Osteocyte (in vitro differentiated cells): ENCODE measurements at regions not wholly inside any gene's neighbourhood (a gene's known extent, or its start where the extent isn't known, plus 50 kb on each side); places are given as distances from the start of the nearest gene placed in this dataset.
A peak's percentile ranks its signal among the peaks of the same experiment; 100 is the strongest.
"Not testable (repeated sequence)": the region's sequence is repeated elsewhere in the genome, so short reads cannot be mapped to it uniquely, and the experiment has no call there.

Experiments
- DNase-seq: peaks from one replicate; pipeline ENCODE4 v3.0.0; 2021; ENCODE audit warnings: mixed read lengths; ENCODE audit not compliant: unreplicated experiment; ENCODE audit errors: extremely low spot score
- H3K27ac Mint-ChIP-seq: one replicate; pipeline ENCODE4 v1.8.0; 2021; ENCODE audit warnings: mild to moderate bottlenecking, mixed read lengths; ENCODE audit not compliant: unreplicated experiment
- H3K27me3 Mint-ChIP-seq: one replicate; pipeline ENCODE4 v1.8.0; 2021; ENCODE audit warnings: mixed read lengths; ENCODE audit not compliant: unreplicated experiment
- H3K36me3 Mint-ChIP-seq: one replicate; pipeline ENCODE4 v1.8.0; 2021; ENCODE audit warnings: mixed read lengths; ENCODE audit not compliant: unreplicated experiment
- H3K4me1 Mint-ChIP-seq: one replicate; pipeline ENCODE4 v1.8.0; 2021; ENCODE audit warnings: mixed read lengths; ENCODE audit not compliant: unreplicated experiment
- H3K4me3 Mint-ChIP-seq: one replicate; pipeline ENCODE4 v1.8.0; 2021; ENCODE audit warnings: mild to moderate bottlenecking, moderate library complexity, mixed read lengths; ENCODE audit not compliant: unreplicated experiment
- H3K9me3 Mint-ChIP-seq: one replicate; pipeline ENCODE4 v1.8.0; 2021; ENCODE audit warnings: mixed read lengths; ENCODE audit not compliant: unreplicated experiment
- TF ChIP-seq, protein P1 (sequence below): fragments of 200-600 bp; sonication (generic); IDR thresholded peaks from 2 replicates; pipeline ENCODE4 v1.5.0; 2021; ENCODE audit warnings: antibody characterized with exemption, mild to moderate bottlenecking, moderate library complexity

- TF ChIP-seq, protein P1, sequence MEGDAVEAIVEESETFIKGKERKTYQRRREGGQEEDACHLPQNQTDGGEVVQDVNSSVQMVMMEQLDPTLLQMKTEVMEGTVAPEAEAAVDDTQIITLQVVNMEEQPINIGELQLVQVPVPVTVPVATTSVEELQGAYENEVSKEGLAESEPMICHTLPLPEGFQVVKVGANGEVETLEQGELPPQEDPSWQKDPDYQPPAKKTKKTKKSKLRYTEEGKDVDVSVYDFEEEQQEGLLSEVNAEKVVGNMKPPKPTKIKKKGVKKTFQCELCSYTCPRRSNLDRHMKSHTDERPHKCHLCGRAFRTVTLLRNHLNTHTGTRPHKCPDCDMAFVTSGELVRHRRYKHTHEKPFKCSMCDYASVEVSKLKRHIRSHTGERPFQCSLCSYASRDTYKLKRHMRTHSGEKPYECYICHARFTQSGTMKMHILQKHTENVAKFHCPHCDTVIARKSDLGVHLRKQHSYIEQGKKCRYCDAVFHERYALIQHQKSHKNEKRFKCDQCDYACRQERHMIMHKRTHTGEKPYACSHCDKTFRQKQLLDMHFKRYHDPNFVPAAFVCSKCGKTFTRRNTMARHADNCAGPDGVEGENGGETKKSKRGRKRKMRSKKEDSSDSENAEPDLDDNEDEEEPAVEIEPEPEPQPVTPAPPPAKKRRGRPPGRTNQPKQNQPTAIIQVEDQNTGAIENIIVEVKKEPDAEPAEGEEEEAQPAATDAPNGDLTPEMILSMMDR: peak; percentile 49
- not testable (repeated sequence) for H3K4me1 Mint-ChIP-seq, H3K27ac Mint-ChIP-seq, H3K36me3 Mint-ChIP-seq, DNase-seq, H3K4me3 Mint-ChIP-seq, H3K9me3 Mint-ChIP-seq, H3K27me3 Mint-ChIP-seq
These were observed 5397.7 kb upstream of the TPTE start for GRCh38 chr21:5123655-5124054.

GRCh38 chr21:5128261-5128660 is 5393.1 kb upstream of the TPTE start:
- H3K27me3 Mint-ChIP-seq, H3K27ac Mint-ChIP-seq, H3K4me1 Mint-ChIP-seq, H3K9me3 Mint-ChIP-seq, H3K36me3 Mint-ChIP-seq: not testable (repeated sequence)
- peak overlapping the region; percentile 66 for H3K4me3 Mint-ChIP-seq
- peak; percentile 99 for DNase-seq

DNA sequence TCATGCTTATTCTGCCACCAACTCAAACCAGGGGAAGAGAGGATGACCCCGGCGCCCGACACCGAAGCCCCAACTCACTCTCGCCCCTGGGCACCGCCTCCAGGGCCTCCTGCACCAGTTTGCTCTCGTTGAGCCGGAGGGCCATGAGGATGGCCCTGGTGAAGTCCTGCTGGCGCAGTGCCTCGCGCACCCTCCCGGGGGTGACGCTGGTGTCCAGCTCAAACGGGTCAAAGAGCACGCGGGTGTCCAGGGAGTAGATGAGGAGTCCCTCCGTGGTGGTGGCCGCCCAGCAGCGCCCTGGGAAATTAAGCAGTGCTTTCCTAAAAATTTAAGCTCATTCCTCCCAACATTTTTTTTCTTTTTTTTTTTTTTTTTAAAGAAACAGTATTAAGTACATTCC is 5387.6 kb upstream of the TPTE start:
- not testable (repeated sequence) for DNase-seq, H3K36me3 Mint-ChIP-seq, H3K27ac Mint-ChIP-seq, H3K9me3 Mint-ChIP-seq, H3K4me3 Mint-ChIP-seq, H3K27me3 Mint-ChIP-seq, H3K4me1 Mint-ChIP-seq

GRCh38 chr21:5136406-5136805 is 5385.0 kb upstream of the TPTE start:
- H3K4me3 Mint-ChIP-seq, H3K9me3 Mint-ChIP-seq, H3K27ac Mint-ChIP-seq, DNase-seq, H3K36me3 Mint-ChIP-seq, H3K27me3 Mint-ChIP-seq, H3K4me1 Mint-ChIP-seq: not testable (repeated sequence)

- not testable (repeated sequence) for H3K9me3 Mint-ChIP-seq, H3K36me3 Mint-ChIP-seq, H3K4me3 Mint-ChIP-seq, H3K27me3 Mint-ChIP-seq, DNase-seq, H3K4me1 Mint-ChIP-seq, H3K27ac Mint-ChIP-seq
These were observed 5384.4 kb upstream of the TPTE start for GRCh38 chr21:5137006-5137405.

DNA sequence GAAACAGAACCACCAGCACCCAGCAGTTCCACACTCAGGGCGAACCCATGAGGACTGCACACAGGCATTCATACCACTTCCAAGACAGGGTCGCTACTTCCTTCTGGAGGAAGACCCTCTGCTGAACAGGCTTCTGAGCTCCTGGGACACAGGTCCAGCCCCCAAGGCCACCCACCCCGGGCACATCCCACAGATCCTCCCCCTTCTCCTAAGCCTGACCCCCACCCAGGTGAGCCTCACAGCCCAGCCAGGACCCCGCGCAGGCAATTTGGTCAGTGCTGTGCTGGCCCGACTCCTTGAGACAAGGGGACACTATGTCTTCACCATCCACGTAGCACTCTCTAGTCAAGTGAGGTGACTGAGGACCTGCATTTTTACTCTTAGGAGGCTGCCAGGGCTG is 5382.7 kb upstream of the TPTE start:
- not testable (repeated sequence) for H3K4me3 Mint-ChIP-seq, H3K9me3 Mint-ChIP-seq, H3K27ac Mint-ChIP-seq, H3K27me3 Mint-ChIP-seq, H3K4me1 Mint-ChIP-seq, DNase-seq, H3K36me3 Mint-ChIP-seq

GRCh38 chr21:5139528-5139927 is 5381.9 kb upstream of the TPTE start:
- H3K4me3 Mint-ChIP-seq, H3K36me3 Mint-ChIP-seq, H3K27me3 Mint-ChIP-seq, H3K9me3 Mint-ChIP-seq, H3K4me1 Mint-ChIP-seq, DNase-seq, H3K27ac Mint-ChIP-seq: not testable (repeated sequence)

DNA sequence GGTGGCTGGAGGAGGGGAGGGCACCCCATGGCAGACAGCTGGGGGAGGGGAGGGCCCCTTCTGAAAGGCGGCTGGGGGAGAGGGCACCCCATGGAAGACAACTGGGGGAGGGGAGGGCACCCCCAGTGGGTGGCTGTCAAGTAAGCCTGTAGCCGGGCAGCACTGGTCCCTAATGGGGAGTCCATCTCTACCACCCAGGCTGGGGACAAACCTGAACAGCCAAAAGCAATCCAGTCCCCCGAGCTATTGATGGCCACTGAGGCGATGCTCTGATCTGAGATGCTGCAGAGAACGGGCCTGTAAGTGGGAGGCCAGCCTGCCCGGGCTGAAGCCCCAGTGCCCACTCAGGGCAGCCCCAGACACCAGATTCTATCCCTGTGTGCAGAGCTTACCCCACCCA is 5378.4 kb upstream of the TPTE start:
- not testable (repeated sequence) for H3K9me3 Mint-ChIP-seq, H3K36me3 Mint-ChIP-seq, H3K4me1 Mint-ChIP-seq, DNase-seq, H3K27ac Mint-ChIP-seq, H3K27me3 Mint-ChIP-seq, H3K4me3 Mint-ChIP-seq

GRCh38 chr21:5144731-5145130 is 5376.7 kb upstream of the TPTE start:
- H3K36me3 Mint-ChIP-seq, DNase-seq, H3K4me1 Mint-ChIP-seq, H3K4me3 Mint-ChIP-seq, H3K27me3 Mint-ChIP-seq, H3K9me3 Mint-ChIP-seq, H3K27ac Mint-ChIP-seq: not testable (repeated sequence)
